ENCODE measurements at regions not wholly inside any gene's neighbourhood (a gene's known extent, or its start where the extent isn't known, plus 50 kb on each side); places are given as distances from the start of the nearest gene placed in this dataset.

DNA sequence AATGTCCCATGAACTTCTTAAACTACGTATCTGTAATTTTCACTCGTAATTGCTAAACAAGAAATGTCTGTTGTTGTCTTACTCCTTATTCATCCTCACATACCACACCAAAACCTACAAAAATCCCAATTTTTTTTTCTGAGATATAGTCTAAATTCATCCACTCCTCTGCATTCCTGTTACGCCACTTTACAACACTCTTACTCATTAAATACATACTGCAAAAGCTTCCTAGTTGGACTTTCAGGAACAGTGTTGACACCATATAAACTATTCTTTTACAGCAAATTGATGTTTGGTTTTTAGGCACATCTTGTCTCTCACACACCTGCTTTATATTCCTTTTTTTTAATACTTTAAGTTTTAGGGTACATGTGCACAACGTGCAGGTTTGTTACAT is 934.9 kb upstream of the CADM2 start:
- TF ChIP-seq, protein P1, sequence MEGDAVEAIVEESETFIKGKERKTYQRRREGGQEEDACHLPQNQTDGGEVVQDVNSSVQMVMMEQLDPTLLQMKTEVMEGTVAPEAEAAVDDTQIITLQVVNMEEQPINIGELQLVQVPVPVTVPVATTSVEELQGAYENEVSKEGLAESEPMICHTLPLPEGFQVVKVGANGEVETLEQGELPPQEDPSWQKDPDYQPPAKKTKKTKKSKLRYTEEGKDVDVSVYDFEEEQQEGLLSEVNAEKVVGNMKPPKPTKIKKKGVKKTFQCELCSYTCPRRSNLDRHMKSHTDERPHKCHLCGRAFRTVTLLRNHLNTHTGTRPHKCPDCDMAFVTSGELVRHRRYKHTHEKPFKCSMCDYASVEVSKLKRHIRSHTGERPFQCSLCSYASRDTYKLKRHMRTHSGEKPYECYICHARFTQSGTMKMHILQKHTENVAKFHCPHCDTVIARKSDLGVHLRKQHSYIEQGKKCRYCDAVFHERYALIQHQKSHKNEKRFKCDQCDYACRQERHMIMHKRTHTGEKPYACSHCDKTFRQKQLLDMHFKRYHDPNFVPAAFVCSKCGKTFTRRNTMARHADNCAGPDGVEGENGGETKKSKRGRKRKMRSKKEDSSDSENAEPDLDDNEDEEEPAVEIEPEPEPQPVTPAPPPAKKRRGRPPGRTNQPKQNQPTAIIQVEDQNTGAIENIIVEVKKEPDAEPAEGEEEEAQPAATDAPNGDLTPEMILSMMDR (IDR thresholded peaks at IDR 0.05), result no peak
- TF ChIP-seq EP300 (IDR thresholded peaks at IDR 0.05; ENCODE audit: low read depth) (no peak), POLR2AphosphoS5 (IDR thresholded peaks at IDR 0.05) (no peak), POLR2A (IDR thresholded peaks at IDR 0.05) (no peak)

Data from transverse colon (tissue), 4 donors.